ENCODE measurements at regions not wholly inside any gene's neighbourhood (a gene's known extent, or its start where the extent isn't known, plus 50 kb on each side); places are given as distances from the start of the nearest gene placed in this dataset.

DNA sequence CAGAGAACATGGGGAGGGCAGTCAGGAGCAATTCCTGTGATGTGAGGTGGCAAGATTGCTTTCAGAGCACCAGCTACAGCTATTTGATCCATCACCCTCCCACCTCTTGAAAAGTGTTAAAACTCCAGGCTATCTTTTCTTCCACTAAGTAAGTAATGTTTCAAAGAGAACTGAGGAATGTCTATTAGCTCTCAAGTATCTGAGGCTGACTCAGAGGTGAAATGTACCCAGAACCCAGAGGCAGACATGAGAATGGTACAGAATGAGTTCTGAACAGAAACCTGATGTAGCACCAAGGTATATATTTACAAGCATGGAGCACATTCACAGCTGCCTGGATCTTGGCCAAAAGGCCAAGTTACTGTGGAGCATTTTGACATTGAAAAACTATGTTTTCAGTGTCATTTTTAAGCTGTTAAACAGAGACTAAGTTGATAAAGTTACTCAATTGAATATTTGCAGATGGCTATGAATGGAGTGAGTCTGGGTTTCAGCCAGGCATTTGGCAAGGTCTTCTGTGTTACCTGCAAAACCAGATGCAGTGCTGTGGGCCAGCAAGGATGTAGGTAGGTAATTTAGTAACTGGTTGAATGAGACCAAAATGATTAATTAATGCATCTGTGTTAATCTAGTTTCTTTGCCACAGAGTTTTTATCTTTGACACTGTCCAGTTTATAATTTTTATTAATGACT, 227.7 kb upstream of the CD96 start:
- no peaks in the 10 kb centered on the region for H3K4me1 ChIP-seq (ENCODE audit: low read length)
- H3K4me2 ChIP-seq (ENCODE audit: low read length): no peak overlapping the region
- no peak overlapping the region for H3K9ac ChIP-seq (ENCODE audit: low read length)
- no peak overlapping the region for H2AFZ ChIP-seq (ENCODE audit: low read depth, low read length)
- TF ChIP-seq EZH2phosphoT487 (IDR thresholded peaks at IDR 0.05; ENCODE audit: low read depth): no peak
- TF ChIP-seq, protein P1, sequence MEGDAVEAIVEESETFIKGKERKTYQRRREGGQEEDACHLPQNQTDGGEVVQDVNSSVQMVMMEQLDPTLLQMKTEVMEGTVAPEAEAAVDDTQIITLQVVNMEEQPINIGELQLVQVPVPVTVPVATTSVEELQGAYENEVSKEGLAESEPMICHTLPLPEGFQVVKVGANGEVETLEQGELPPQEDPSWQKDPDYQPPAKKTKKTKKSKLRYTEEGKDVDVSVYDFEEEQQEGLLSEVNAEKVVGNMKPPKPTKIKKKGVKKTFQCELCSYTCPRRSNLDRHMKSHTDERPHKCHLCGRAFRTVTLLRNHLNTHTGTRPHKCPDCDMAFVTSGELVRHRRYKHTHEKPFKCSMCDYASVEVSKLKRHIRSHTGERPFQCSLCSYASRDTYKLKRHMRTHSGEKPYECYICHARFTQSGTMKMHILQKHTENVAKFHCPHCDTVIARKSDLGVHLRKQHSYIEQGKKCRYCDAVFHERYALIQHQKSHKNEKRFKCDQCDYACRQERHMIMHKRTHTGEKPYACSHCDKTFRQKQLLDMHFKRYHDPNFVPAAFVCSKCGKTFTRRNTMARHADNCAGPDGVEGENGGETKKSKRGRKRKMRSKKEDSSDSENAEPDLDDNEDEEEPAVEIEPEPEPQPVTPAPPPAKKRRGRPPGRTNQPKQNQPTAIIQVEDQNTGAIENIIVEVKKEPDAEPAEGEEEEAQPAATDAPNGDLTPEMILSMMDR (IDR thresholded peaks at IDR 0.05; ENCODE audit: low read depth, low read length): no peak
- H3K79me2 ChIP-seq (ENCODE audit: low read length): no peaks in the 10 kb centered on the region
- H3K27ac ChIP-seq (ENCODE audit: low read length): no peak overlapping the region
- no peaks in the 10 kb centered on the region for H3K9me3 ChIP-seq (ENCODE audit: insufficient read depth, low read length)
- no peaks in the 10 kb centered on the region for H4K20me1 ChIP-seq (ENCODE audit: insufficient read depth, low read length)
- no peak overlapping the region for H3K4me3 ChIP-seq (ENCODE audit: low read length)
- no peaks in the 10 kb centered on the region for H3K36me3 ChIP-seq (replicated peaks; ENCODE audit: low read depth, low read length)
- H3K27me3 ChIP-seq (ENCODE audit: low read depth, low read length): no peaks in the 10 kb centered on the region

DNA sequence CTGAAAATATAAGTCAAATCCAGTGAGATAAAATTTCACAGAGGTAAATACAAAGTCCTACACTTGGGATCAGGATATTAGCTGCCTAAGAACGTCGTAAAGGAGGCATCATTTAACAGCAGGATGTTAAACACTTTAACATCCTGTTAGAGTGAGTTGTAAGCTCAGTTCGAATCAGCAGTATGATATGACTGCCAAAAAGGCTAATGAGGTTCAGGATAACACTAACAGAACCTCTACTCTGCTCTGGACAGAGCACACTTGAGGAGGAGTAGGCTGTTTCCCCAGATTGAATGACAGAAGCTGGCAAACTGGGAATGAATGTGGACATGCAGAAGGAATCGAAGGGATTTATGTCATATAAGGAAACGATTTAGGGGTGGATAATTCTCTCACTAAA, 227.1 kb upstream of the CD96 start:
- Histone ChIP-seq H3K4me1 (ENCODE audit: low read length) (no peaks in the 10 kb centered on the region), H3K36me3 (replicated peaks; ENCODE audit: low read depth, low read length) (no peaks in the 10 kb centered on the region), H3K79me2 (ENCODE audit: low read length) (no peaks in the 10 kb centered on the region), H3K4me2 (ENCODE audit: low read length) (no peak overlapping the region), H3K27ac (ENCODE audit: low read length) (no peak overlapping the region), H3K27me3 (ENCODE audit: low read depth, low read length) (no peaks in the 10 kb centered on the region), H2AFZ (ENCODE audit: low read depth, low read length) (no peak overlapping the region), H3K9ac (ENCODE audit: low read length) (no peak overlapping the region), H3K9me3 (ENCODE audit: insufficient read depth, low read length) (no peaks in the 10 kb centered on the region), H4K20me1 (ENCODE audit: insufficient read depth, low read length) (no peaks in the 10 kb centered on the region), H3K4me3 (ENCODE audit: low read length) (no peak overlapping the region)
- TF ChIP-seq, protein P1 (IDR thresholded peaks at IDR 0.05; ENCODE audit: low read depth, low read length): no peak
- no peak for TF ChIP-seq EZH2phosphoT487 (IDR thresholded peaks at IDR 0.05; ENCODE audit: low read depth)

DNA sequence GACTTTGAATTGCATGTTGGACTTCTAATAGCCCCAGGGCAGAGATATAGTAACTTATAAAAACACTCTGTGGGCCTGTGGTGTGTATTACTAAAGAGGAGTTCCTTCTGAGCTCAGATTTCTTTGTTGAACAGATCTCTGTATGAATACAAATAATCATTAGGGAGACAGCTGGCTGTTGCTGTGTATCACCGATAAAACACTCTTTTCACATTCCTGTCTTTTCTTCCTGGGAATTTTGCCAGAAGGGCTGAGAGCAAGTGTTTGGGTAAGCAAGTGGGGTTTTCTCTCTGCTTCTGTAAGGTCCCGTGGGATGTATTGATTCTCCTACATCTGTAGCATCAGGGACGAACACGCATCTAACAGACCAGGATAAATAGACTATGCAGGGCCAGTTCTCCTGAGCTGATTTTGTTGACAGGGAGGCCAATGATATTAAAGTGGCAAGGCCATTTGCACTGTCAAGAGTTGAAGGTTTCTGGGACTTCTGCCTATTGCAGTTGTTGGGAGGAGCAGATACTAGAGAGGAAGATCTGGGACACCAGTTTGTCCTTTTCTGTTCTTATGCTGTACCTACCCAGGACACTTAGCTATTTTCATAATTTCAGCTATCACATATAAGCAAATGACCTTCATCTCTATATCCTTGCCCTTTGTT, 225.9 kb upstream of the CD96 start:
- H3K4me1 ChIP-seq (ENCODE audit: low read length): no peaks in the 10 kb centered on the region
- TF ChIP-seq EZH2phosphoT487 (IDR thresholded peaks at IDR 0.05; ENCODE audit: low read depth): no peak
- TF ChIP-seq, protein P1 (IDR thresholded peaks at IDR 0.05; ENCODE audit: low read depth, low read length): no peak
- H3K79me2 ChIP-seq (ENCODE audit: low read length): no peaks in the 10 kb centered on the region
- no peak overlapping the region for H2AFZ ChIP-seq (ENCODE audit: low read depth, low read length)
- H3K9me3 ChIP-seq (ENCODE audit: insufficient read depth, low read length): no peaks in the 10 kb centered on the region
- H4K20me1 ChIP-seq (ENCODE audit: insufficient read depth, low read length): no peaks in the 10 kb centered on the region
- H3K36me3 ChIP-seq (replicated peaks; ENCODE audit: low read depth, low read length): no peaks in the 10 kb centered on the region
- no peak overlapping the region for H3K9ac ChIP-seq (ENCODE audit: low read length)
- H3K27me3 ChIP-seq (ENCODE audit: low read depth, low read length): no peaks in the 10 kb centered on the region
- H3K4me2 ChIP-seq (ENCODE audit: low read length): no peak overlapping the region
- H3K27ac ChIP-seq (ENCODE audit: low read length): no peak overlapping the region
- H3K4me3 ChIP-seq (ENCODE audit: low read length): no peak overlapping the region

DNA sequence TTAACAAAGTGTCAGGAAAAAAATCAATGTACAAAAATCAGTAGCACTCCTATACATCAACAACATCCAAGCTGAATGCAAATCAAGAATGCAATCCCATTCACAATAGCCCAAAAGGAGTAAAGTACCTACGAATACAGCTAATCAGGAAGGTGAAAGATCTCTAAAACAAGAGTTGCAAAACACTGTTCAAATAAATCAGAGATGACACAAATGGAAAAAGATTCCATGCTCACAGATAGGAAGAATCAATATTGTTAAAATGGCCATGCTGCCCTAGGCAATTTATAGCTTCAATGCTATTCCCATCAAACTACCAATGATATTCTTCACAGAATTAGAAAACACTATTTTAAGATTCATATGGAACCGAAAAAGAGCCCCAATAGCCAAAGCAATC, 223.7 kb upstream of the CD96 start:
- Histone ChIP-seq H3K9me3 (ENCODE audit: insufficient read depth, low read length) (no peaks in the 10 kb centered on the region), H2AFZ (ENCODE audit: low read depth, low read length) (no peak overlapping the region), H3K27ac (ENCODE audit: low read length) (no peak overlapping the region), H3K4me1 (ENCODE audit: low read length) (no peaks in the 10 kb centered on the region), H3K4me3 (ENCODE audit: low read length) (no peak overlapping the region), H3K79me2 (ENCODE audit: low read length) (no peaks in the 10 kb centered on the region), H3K4me2 (ENCODE audit: low read length) (no peak overlapping the region), H3K36me3 (replicated peaks; ENCODE audit: low read depth, low read length) (no peaks in the 10 kb centered on the region), H3K9ac (ENCODE audit: low read length) (no peak overlapping the region), H3K27me3 (ENCODE audit: low read depth, low read length) (no peaks in the 10 kb centered on the region), H4K20me1 (ENCODE audit: insufficient read depth, low read length) (no peaks in the 10 kb centered on the region)
- no peak for TF ChIP-seq EZH2phosphoT487 (IDR thresholded peaks at IDR 0.05; ENCODE audit: low read depth)
- TF ChIP-seq, protein P1 (IDR thresholded peaks at IDR 0.05; ENCODE audit: low read depth, low read length): no peak

Data from OCI-LY3 (cell line).